ENCODE measurements at regions not wholly inside any gene's neighbourhood (a gene's known extent, or its start where the extent isn't known, plus 50 kb on each side); places are given as distances from the start of the nearest gene placed in this dataset.

DNA sequence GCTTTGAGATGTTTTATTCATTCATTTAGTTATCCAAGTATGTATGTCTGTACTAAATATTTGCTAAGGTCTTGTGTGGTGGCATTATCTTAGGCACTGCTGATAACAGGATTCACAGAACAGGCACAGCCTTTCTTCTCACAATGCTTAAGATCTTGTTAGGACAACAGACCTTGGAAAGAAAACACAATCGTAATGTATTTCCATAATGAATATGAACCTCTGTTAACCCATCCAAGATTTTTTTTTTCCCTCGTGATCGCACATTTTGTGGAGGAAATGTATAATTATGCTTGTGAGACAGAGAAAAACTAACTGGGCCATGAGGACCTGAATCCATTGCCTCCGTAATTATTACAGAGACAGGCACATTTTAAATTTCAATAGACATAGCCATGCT lies 121.9 kb downstream of the NPIPB5 start:
- intact Hi-C loops (cut with micrococcal nuclease) = loop anchor here in 1 of 2 donors (5.0 kb wide), 1 partner anchor 1065 kb away; no protein-coding TSS in a partner anchor
- peaks cover 0 to 1% (median 0%) of the 10 kb centered on the region in 7 donors for H3K9me3 Mint-ChIP-seq

DNA sequence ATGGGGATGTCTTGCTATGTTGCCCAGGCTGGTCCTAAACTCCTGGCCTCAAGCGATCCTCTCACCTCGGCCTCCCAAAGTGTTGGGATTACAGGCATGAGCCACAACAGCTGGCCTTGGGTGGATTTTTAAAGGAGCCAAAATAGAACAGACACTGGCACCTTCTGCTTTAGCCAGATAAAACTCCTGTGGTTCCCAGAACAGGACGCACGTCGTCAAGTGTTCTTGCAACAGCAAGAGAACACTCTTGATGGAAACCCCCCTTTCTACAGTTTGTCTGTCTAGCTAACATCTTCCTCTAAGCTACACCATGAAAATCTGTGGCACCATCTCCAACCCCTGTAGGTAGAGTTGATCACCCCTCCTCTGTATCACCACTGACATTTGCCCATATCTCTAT lies 122.6 kb downstream of the NPIPB5 start:
- Histone ChIP-seq H2AFZ (ENCODE audit: insufficient read depth, low read depth, low read length, poor library complexity, severe bottlenecking) (no peak overlapping the region), H3K9ac (ENCODE audit: insufficient read depth, low read length, poor library complexity, severe bottlenecking) (no peak overlapping the region), H3K36me3 (replicated peaks in 1 of 2; ENCODE audit: control insufficient read depth in 1 of 2, insufficient read depth in 2 of 2, low read length in 2 of 2) (no peaks in the 10 kb centered on the region), H3K27me3 (ENCODE audit: control insufficient read depth in 2 of 2, insufficient read depth in 2 of 2, low read length in 2 of 2) (peaks cover 16 to 25% of the 10 kb centered on the region in 2 donors), H3K4me1 (ENCODE audit: control insufficient read depth in 1 of 2, insufficient read depth in 2 of 2, low read length in 2 of 2) (no peaks in the 10 kb centered on the region), H3K4me3 (replicated peaks in 1 of 3; ENCODE audit: low read depth in 2 of 3, low read length in 3 of 3) (no peak overlapping the region), H3K27ac (ENCODE audit: low read depth in 1 of 2, low read length in 2 of 2) (no peak overlapping the region), H4K20me1 (ENCODE audit: insufficient read depth, low read length) (no peaks in the 10 kb centered on the region), H3K4me2 (replicated peaks; ENCODE audit: extremely low read depth, low read length, poor library complexity, severe bottlenecking) (no peak overlapping the region), H3K9me3 (replicated peaks in 1 of 2; ENCODE audit: control insufficient read depth in 1 of 2, insufficient read depth in 1 of 2, low read length in 2 of 2) (peaks cover 4 to 6% of the 10 kb centered on the region in 2 donors), H3K79me2 (ENCODE audit: insufficient read depth, low read length) (no peaks in the 10 kb centered on the region)
- H3K4me3 Mint-ChIP-seq = no peak overlapping the region
- no peaks in the 10 kb centered on the region for H3K4me1 Mint-ChIP-seq
- H3K27ac Mint-ChIP-seq = no peak overlapping the region
- TF ChIP-seq, protein P1, sequence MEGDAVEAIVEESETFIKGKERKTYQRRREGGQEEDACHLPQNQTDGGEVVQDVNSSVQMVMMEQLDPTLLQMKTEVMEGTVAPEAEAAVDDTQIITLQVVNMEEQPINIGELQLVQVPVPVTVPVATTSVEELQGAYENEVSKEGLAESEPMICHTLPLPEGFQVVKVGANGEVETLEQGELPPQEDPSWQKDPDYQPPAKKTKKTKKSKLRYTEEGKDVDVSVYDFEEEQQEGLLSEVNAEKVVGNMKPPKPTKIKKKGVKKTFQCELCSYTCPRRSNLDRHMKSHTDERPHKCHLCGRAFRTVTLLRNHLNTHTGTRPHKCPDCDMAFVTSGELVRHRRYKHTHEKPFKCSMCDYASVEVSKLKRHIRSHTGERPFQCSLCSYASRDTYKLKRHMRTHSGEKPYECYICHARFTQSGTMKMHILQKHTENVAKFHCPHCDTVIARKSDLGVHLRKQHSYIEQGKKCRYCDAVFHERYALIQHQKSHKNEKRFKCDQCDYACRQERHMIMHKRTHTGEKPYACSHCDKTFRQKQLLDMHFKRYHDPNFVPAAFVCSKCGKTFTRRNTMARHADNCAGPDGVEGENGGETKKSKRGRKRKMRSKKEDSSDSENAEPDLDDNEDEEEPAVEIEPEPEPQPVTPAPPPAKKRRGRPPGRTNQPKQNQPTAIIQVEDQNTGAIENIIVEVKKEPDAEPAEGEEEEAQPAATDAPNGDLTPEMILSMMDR (IDR thresholded peaks at IDR 0.05) = no peak
- H3K27me3 Mint-ChIP-seq (ENCODE audit: low read depth in 3 of 3) = peaks cover 3 to 19% (median 12%) of the 10 kb centered on the region in 3 donors
- peaks cover 0 to 1% (median 0%) of the 10 kb centered on the region in 7 donors for H3K9me3 Mint-ChIP-seq
- no peaks in the 10 kb centered on the region for H3K36me3 Mint-ChIP-seq
- intact Hi-C loops (cut with micrococcal nuclease) = loop anchor here in 1 of 2 donors (5.0 kb wide), 1 partner anchor 1066 kb away; no protein-coding TSS in a partner anchor
- no peak for DNase-seq
- WGBS (ENCODE audit: insufficient coverage) = 84% methylated on average over 5 of the region's 5 CpGs

More for the DNA sequence above, 121.9 kb downstream of the NPIPB5 start:
- Histone ChIP-seq H4K20me1 (ENCODE audit: insufficient read depth, low read length) (no peaks in the 10 kb centered on the region), H3K4me2 (replicated peaks; ENCODE audit: extremely low read depth, low read length, poor library complexity, severe bottlenecking) (no peak overlapping the region), H3K4me1 (ENCODE audit: control insufficient read depth in 1 of 2, insufficient read depth in 2 of 2, low read length in 2 of 2) (no peaks in the 10 kb centered on the region), H3K27me3 (ENCODE audit: control insufficient read depth in 2 of 2, insufficient read depth in 2 of 2, low read length in 2 of 2) (peaks cover 16 to 24% of the 10 kb centered on the region in 2 donors), H3K27ac (ENCODE audit: low read depth in 1 of 2, low read length in 2 of 2) (no peak overlapping the region), H3K4me3 (replicated peaks in 1 of 3; ENCODE audit: low read depth in 2 of 3, low read length in 3 of 3) (no peak overlapping the region), H2AFZ (ENCODE audit: insufficient read depth, low read depth, low read length, poor library complexity, severe bottlenecking) (no peak overlapping the region), H3K9ac (ENCODE audit: insufficient read depth, low read length, poor library complexity, severe bottlenecking) (no peak overlapping the region), H3K79me2 (ENCODE audit: insufficient read depth, low read length) (no peaks in the 10 kb centered on the region), H3K36me3 (replicated peaks in 1 of 2; ENCODE audit: control insufficient read depth in 1 of 2, insufficient read depth in 2 of 2, low read length in 2 of 2) (no peaks in the 10 kb centered on the region), H3K9me3 (replicated peaks in 1 of 2; ENCODE audit: control insufficient read depth in 1 of 2, insufficient read depth in 1 of 2, low read length in 2 of 2) (peaks cover 4 to 6% of the 10 kb centered on the region in 2 donors)
- WGBS (ENCODE audit: insufficient coverage) = 100% methylated on average over 1 of the region's 4 CpGs
- Mint-ChIP-seq H3K4me1 (no peaks in the 10 kb centered on the region), H3K36me3 (no peaks in the 10 kb centered on the region), H3K27me3 (ENCODE audit: low read depth in 3 of 3) (peaks cover 3 to 19% (median 12%) of the 10 kb centered on the region in 3 donors), H3K4me3 (no peak overlapping the region), H3K27ac (no peak overlapping the region)
- DNase-seq = no peak
- TF ChIP-seq, protein P1 (IDR thresholded peaks at IDR 0.05) = no peak

All from CD14-positive monocyte (primary cell).